ENCODE measurements at regions not wholly inside any gene's neighbourhood (a gene's known extent, or its start where the extent isn't known, plus 50 kb on each side); places are given as distances from the start of the nearest gene placed in this dataset.

- DNase-seq (ENCODE audit: low read depth) = no peak
Observed at GRCh38 chr10:43753397-43754061, 104.8 kb upstream of the ZNF32 start.

GRCh38 chr10:43752682-43753081 is 104.0 kb upstream of the ZNF32 start:
- no peak for DNase-seq (ENCODE audit: low read depth)
- TF ChIP-seq CTCF (IDR thresholded peaks at IDR 0.05; ENCODE audit: low read depth, low read length, missing control alignments) = no peak
- H3K4me3 ChIP-seq (ENCODE audit: low read depth, low read length) = no peak overlapping the region

More at GRCh38 chr10:43753397-43754061, 104.8 kb upstream of the ZNF32 start:
- no peak for TF ChIP-seq CTCF (IDR thresholded peaks at IDR 0.05; ENCODE audit: low read depth, low read length, missing control alignments)
- H3K4me3 ChIP-seq (ENCODE audit: low read depth, low read length) = no peak overlapping the region

GRCh38 chr10:43751646-43752045 is 103.0 kb upstream of the ZNF32 start:
- H3K4me3 ChIP-seq (ENCODE audit: low read depth, low read length) = no peak overlapping the region
- DNase-seq (ENCODE audit: low read depth) = no peak
- no peak for TF ChIP-seq CTCF (IDR thresholded peaks at IDR 0.05; ENCODE audit: low read depth, low read length, missing control alignments)

GRCh38 chr10:43749940-43750552 is 101.4 kb upstream of the ZNF32 start:
- DNase-seq (ENCODE audit: low read depth) = no peak
- no peak overlapping the region for H3K4me3 ChIP-seq (ENCODE audit: low read depth, low read length)
- no peak for TF ChIP-seq CTCF (IDR thresholded peaks at IDR 0.05; ENCODE audit: low read depth, low read length, missing control alignments)

- TF ChIP-seq CTCF (IDR thresholded peaks at IDR 0.05; ENCODE audit: low read depth, low read length, missing control alignments) = no peak
- H3K4me3 ChIP-seq (ENCODE audit: low read depth, low read length) = no peak overlapping the region
- no peak for DNase-seq (ENCODE audit: low read depth)
Observed at GRCh38 chr10:43749145-43749576, 100.5 kb upstream of the ZNF32 start.

GRCh38 chr10:43748560-43748959 is 99.9 kb upstream of the ZNF32 start:
- TF ChIP-seq CTCF (IDR thresholded peaks at IDR 0.05; ENCODE audit: low read depth, low read length, missing control alignments) = no peak
- DNase-seq (ENCODE audit: low read depth) = no peak
- no peak overlapping the region for H3K4me3 ChIP-seq (ENCODE audit: low read depth, low read length)

- TF ChIP-seq CTCF (IDR thresholded peaks at IDR 0.05; ENCODE audit: low read depth, low read length, missing control alignments) = no peak
- H3K4me3 ChIP-seq (ENCODE audit: low read depth, low read length) = no peak overlapping the region
- DNase-seq (ENCODE audit: low read depth) = no peak
Observed at GRCh38 chr10:43746906-43747305, 98.2 kb upstream of the ZNF32 start.

Measured in GM12864 (cell line).